Fibroblast of villous mesenchyme (primary cell): ENCODE measurements at regions not wholly inside any gene's neighbourhood (a gene's known extent, or its start where the extent isn't known, plus 50 kb on each side); places are given as distances from the start of the nearest gene placed in this dataset.

Experiments
- DNase-seq: peaks from one replicate; pipeline ENCODE4 v3.0.0-alpha.2; 2010; ENCODE audit warnings: low read depth
- H3K4me3 ChIP-seq: 2 replicates; pipeline ENCODE4 v1.5.1; 2011; ENCODE audit warnings: low read depth, mild to moderate bottlenecking, low read length
- TF ChIP-seq, protein P1 (sequence below): IDR thresholded peaks from 2 replicates; pipeline ENCODE4 v1.5.1; 2012; ENCODE audit warnings: low read depth, mild to moderate bottlenecking, low read length; ENCODE audit not compliant: insufficient read depth

DNA sequence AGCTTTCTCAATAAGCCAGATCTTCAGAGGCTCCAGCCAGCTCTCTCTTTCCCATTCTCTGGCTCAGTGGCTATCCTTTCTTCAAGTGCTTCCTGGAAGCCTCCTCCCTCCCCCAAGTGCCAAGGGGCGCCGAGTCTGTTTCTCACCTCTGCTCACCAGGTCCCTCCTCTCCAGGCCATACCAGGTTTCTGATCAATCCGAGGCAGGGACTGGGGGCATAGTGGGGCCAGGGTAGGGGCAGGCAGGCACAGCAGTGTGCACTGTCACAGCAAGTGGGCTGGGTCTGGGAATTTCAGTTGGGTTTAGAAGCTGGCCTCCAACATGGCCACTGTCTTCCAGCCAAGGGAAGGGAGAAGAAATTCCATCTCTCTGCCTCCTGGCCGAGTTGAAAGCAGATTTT is 56.5 kb downstream of the NAV1 start:
- no peak for DNase-seq
- TF ChIP-seq, protein P1, sequence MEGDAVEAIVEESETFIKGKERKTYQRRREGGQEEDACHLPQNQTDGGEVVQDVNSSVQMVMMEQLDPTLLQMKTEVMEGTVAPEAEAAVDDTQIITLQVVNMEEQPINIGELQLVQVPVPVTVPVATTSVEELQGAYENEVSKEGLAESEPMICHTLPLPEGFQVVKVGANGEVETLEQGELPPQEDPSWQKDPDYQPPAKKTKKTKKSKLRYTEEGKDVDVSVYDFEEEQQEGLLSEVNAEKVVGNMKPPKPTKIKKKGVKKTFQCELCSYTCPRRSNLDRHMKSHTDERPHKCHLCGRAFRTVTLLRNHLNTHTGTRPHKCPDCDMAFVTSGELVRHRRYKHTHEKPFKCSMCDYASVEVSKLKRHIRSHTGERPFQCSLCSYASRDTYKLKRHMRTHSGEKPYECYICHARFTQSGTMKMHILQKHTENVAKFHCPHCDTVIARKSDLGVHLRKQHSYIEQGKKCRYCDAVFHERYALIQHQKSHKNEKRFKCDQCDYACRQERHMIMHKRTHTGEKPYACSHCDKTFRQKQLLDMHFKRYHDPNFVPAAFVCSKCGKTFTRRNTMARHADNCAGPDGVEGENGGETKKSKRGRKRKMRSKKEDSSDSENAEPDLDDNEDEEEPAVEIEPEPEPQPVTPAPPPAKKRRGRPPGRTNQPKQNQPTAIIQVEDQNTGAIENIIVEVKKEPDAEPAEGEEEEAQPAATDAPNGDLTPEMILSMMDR, result no peak
- H3K4me3 ChIP-seq, result no peak overlapping the region

DNA sequence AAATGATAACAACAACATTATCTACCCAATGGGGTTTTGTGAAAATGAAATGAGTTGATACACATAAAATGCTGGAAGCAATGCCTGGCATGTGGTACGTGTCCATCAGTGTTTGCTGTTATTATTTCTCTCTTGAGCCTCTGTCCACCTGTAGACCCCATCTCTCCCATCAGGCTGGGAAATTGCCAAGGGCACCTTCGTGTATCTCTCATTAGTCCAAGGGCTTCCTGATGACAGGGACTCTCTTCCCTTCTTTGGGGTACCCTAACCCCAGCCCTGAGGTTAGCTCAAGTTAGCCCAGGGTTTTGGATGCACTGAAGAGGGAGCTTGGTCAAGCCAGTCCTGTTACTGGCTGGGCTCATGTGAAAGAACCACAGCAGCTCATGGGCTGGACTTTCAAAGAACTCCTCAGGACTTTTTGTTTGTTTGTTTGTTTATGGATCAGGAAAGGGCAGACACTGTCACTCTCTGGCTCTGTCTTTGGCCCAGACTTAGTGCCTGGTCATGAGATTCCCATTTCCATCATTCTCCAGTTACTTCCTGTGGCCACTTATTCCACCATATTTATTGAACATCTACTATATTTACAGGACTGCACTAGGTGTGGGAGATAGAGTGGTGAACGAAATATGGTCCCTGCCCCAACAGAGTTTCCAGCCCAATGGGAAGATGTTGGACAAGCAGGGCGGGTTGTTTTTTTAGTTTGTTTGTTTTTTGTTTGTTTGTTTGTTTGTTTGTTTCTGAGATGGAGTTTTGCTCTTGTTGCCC is 57.4 kb downstream of the NAV1 start:
- DNase-seq, result no peak
- TF ChIP-seq, protein P1, result no peak
- no peak overlapping the region for H3K4me3 ChIP-seq

DNA sequence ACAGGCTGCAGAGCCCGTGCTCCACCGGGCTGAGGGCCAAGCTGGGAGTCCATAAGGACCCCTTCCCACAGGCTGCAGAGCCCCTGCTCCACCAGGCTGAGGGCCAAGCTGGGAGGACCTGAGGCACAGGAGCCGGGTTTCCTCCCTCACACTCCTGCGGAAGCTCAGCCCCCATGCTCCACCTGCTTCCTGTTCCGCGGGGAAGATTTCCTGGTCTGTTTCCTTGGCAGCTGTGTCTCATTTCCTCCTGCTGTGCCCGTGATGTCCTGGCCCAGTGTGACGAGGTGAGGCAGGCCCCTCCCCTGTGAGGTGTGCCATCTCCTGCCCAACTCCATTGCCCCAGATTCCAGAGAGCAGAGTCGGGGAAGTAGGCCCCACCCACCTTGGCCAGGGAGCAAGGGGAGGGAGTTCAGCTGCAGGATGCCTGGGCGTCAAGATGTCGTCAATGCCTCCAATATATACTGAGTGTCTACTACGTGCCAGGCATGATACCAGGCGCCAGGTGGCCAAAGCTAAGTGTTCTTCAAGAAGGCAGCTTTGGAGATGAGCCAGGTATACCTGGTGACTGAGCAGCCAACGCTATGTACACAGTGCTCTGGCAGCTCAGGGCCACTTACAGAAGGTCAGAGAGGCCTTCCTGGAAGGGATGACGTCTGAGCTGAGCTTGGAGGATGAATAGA is 58.8 kb downstream of the NAV1 start:
- TF ChIP-seq, protein P1, result no peak
- no peak overlapping the region for H3K4me3 ChIP-seq
- DNase-seq, result no peak

DNA sequence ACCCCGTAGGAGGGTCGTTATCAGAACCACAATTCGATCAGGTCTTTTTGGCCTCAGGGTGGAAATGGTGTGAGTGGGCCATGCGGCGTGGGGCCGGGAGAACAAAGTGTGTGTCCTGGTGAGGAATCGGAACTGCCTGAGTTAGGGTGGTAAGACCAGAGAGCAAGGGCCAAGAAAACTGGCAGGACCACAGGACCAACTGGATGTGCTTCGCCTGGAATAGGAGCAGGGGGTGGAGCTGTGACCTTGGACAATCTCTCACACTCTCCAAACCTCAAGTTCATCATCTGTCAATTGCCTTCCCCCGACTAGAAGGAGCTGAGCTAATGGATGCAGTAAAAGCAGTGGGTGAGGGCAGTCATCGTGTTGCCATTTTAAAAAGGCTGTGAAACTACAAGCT is 59.5 kb downstream of the NAV1 start:
- TF ChIP-seq, protein P1, result no peak
- DNase-seq, result no peak
- no peak overlapping the region for H3K4me3 ChIP-seq

DNA sequence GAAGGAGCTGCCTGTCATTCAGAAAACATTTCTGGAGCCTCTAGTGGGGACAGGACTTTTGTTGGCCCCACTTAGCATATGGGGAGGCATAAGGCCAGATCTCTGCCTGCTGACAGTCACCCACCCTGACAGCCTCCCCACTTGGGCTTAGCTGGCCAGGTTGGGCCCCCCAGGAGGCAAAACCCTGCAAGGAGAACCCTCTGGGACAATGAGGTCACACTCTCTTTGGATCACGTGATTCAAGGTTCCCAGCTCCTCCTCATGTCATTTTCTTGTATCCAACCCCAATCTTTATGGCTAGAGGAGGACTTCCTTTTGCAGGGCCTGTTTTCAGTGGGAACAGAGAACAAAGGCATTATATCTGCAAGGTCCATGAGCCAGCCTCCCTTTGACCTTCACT is 60.0 kb downstream of the NAV1 start:
- DNase-seq, result no peak
- TF ChIP-seq, protein P1, result no peak
- no peak overlapping the region for H3K4me3 ChIP-seq

DNA sequence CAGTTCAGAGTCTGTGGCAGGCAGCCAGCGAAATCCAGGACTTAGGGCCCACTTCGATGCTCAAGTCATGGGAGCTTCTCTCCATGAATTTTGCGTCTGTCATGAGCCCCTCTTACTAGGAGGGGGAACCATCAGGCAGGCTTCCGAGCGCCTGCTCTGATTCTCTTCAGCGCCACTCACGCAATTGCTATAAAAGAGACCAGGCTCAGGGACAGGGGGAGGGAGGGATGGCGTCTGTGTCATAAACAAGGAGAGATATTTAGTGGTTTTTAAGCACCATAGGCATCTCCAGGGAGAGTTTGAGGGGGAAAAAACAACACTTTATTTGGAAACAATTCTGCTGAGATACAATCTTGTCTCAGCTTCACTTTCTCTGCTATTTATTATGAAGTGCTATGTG is 60.6 kb downstream of the NAV1 start:
- TF ChIP-seq, protein P1, result no peak
- peak; percentile 77 for DNase-seq
- H3K4me3 ChIP-seq, result no peak overlapping the region
